ENCODE measurements at regions not wholly inside any gene's neighbourhood (a gene's known extent, or its start where the extent isn't known, plus 50 kb on each side); places are given as distances from the start of the nearest gene placed in this dataset.

DNA sequence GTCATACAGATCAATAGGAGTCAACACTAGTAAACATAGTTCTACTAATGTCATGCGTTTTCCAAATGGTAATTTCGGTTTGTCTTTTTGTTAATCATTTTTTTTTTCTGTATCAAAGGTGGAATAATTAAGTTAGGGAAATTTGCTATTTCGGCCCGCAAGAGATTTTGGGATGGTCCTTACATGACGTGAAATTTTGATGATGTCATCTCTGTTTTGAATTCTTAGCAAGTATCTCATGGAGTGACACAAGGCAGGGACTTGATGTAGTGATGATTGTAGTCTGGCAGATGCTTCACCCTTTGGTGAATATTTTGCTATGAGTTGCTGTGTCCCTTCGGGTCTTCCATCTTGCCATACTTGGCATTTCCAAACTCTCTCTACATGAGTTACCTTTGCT is 608.0 kb downstream of the BCKDHB start:
- TF ChIP-seq, protein P1, sequence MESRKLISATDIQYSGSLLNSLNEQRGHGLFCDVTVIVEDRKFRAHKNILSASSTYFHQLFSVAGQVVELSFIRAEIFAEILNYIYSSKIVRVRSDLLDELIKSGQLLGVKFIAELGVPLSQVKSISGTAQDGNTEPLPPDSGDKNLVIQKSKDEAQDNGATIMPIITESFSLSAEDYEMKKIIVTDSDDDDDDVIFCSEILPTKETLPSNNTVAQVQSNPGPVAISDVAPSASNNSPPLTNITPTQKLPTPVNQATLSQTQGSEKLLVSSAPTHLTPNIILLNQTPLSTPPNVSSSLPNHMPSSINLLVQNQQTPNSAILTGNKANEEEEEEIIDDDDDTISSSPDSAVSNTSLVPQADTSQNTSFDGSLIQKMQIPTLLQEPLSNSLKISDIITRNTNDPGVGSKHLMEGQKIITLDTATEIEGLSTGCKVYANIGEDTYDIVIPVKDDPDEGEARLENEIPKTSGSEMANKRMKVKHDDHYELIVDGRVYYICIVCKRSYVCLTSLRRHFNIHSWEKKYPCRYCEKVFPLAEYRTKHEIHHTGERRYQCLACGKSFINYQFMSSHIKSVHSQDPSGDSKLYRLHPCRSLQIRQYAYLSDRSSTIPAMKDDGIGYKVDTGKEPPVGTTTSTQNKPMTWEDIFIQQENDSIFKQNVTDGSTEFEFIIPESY (IDR thresholded peaks at IDR 0.05), result no peak
- TF ChIP-seq, protein P2, sequence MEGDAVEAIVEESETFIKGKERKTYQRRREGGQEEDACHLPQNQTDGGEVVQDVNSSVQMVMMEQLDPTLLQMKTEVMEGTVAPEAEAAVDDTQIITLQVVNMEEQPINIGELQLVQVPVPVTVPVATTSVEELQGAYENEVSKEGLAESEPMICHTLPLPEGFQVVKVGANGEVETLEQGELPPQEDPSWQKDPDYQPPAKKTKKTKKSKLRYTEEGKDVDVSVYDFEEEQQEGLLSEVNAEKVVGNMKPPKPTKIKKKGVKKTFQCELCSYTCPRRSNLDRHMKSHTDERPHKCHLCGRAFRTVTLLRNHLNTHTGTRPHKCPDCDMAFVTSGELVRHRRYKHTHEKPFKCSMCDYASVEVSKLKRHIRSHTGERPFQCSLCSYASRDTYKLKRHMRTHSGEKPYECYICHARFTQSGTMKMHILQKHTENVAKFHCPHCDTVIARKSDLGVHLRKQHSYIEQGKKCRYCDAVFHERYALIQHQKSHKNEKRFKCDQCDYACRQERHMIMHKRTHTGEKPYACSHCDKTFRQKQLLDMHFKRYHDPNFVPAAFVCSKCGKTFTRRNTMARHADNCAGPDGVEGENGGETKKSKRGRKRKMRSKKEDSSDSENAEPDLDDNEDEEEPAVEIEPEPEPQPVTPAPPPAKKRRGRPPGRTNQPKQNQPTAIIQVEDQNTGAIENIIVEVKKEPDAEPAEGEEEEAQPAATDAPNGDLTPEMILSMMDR (IDR thresholded peaks at IDR 0.05; ENCODE audit: low read depth, low read length, missing input control), result no peak
- TF ChIP-seq JUND (IDR thresholded peaks at IDR 0.05) (no peak), HNF4A (conservative IDR thresholded peaks at IDR 0.05) (no peak), RAD21 (IDR thresholded peaks at IDR 0.05) (no peak), FOXA1 (IDR thresholded peaks at IDR 0.05) (no peak), YY1 (IDR thresholded peaks at IDR 0.05) (no peak), NR2F2 (IDR thresholded peaks at IDR 0.05) (no peak), GABPA (IDR thresholded peaks at IDR 0.05 in 1 of 2, conservative IDR thresholded peaks at IDR 0.05 in 1 of 2) (no peak)
- TF ChIP-seq, protein P3, sequence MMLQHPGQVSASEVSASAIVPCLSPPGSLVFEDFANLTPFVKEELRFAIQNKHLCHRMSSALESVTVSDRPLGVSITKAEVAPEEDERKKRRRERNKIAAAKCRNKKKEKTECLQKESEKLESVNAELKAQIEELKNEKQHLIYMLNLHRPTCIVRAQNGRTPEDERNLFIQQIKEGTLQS (IDR thresholded peaks at IDR 0.05), result no peak
- TF ChIP-seq, protein P4, sequence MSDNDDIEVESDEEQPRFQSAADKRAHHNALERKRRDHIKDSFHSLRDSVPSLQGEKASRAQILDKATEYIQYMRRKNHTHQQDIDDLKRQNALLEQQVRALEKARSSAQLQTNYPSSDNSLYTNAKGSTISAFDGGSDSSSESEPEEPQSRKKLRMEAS (IDR thresholded peaks at IDR 0.05), result no peak
- TF ChIP-seq, protein P5, sequence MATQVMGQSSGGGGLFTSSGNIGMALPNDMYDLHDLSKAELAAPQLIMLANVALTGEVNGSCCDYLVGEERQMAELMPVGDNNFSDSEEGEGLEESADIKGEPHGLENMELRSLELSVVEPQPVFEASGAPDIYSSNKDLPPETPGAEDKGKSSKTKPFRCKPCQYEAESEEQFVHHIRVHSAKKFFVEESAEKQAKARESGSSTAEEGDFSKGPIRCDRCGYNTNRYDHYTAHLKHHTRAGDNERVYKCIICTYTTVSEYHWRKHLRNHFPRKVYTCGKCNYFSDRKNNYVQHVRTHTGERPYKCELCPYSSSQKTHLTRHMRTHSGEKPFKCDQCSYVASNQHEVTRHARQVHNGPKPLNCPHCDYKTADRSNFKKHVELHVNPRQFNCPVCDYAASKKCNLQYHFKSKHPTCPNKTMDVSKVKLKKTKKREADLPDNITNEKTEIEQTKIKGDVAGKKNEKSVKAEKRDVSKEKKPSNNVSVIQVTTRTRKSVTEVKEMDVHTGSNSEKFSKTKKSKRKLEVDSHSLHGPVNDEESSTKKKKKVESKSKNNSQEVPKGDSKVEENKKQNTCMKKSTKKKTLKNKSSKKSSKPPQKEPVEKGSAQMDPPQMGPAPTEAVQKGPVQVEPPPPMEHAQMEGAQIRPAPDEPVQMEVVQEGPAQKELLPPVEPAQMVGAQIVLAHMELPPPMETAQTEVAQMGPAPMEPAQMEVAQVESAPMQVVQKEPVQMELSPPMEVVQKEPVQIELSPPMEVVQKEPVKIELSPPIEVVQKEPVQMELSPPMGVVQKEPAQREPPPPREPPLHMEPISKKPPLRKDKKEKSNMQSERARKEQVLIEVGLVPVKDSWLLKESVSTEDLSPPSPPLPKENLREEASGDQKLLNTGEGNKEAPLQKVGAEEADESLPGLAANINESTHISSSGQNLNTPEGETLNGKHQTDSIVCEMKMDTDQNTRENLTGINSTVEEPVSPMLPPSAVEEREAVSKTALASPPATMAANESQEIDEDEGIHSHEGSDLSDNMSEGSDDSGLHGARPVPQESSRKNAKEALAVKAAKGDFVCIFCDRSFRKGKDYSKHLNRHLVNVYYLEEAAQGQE (IDR thresholded peaks at IDR 0.05), result no peak
